22Rv1 (cell line): ENCODE measurements at regions not wholly inside any gene's neighbourhood (a gene's known extent, or its start where the extent isn't known, plus 50 kb on each side); places are given as distances from the start of the nearest gene placed in this dataset.

Source experiments
- H3K27ac ChIP-seq: fragments of 450-650 bp; 2 replicates; pipeline ENCODE4 v1.5.1; 2017
- CTCF ChIP-seq: fragments of 450-650 bp; IDR thresholded peaks from 2 replicates; pipeline ENCODE4 v1.5.1; 2017; ENCODE audit warnings: mild to moderate bottlenecking
- ZFX ChIP-seq: fragments of 450-650 bp; IDR thresholded peaks from 2 replicates; pipeline ENCODE4 v1.6.1; 2017; ENCODE audit warnings: antibody characterized with exemption, borderline replicate concordance

- no peak for TF ChIP-seq ZFX
- TF ChIP-seq CTCF, result no peak
- H3K27ac ChIP-seq, result no peak overlapping the region
Measured at GRCh38 chr1:226474041-226474440, 66.1 kb upstream of the PARP1 start.

- no peak for TF ChIP-seq ZFX
- TF ChIP-seq CTCF, result no peak
- no peak overlapping the region for H3K27ac ChIP-seq
Measured at GRCh38 chr1:226474443-226475141, 66.7 kb upstream of the PARP1 start.

- no peak for TF ChIP-seq ZFX
- TF ChIP-seq CTCF, result no peak
- H3K27ac ChIP-seq, result no peak overlapping the region
Measured at GRCh38 chr1:226475142-226475511, 67.2 kb upstream of the PARP1 start.

- TF ChIP-seq ZFX (no peak), CTCF (no peak)
- H3K27ac ChIP-seq, result no peak overlapping the region
Measured at GRCh38 chr1:226476066-226476465, 68.2 kb upstream of the PARP1 start.

GRCh38 chr1:226476648-226477319 is 68.9 kb upstream of the PARP1 start:
- H3K27ac ChIP-seq, result no peak overlapping the region

GRCh38 chr1:226479474-226479873 is 69.1 kb upstream of the STUM start:
- TF ChIP-seq CTCF, result no peak
- no peak for TF ChIP-seq ZFX
- peak overlapping the region; percentile 49 for H3K27ac ChIP-seq

More at GRCh38 chr1:226476648-226477319, 68.9 kb upstream of the PARP1 start:
- no peak for TF ChIP-seq ZFX
- TF ChIP-seq CTCF, result no peak

- TF ChIP-seq ZFX, result no peak
- no peak for TF ChIP-seq CTCF
- H3K27ac ChIP-seq, result no peak overlapping the region
Measured at GRCh38 chr1:226480461-226480860, 68.1 kb upstream of the STUM start.
